ENCODE measurements at regions not wholly inside any gene's neighbourhood (a gene's known extent, or its start where the extent isn't known, plus 50 kb on each side); places are given as distances from the start of the nearest gene placed in this dataset.

- H3K9me3 ChIP-seq: no peaks in the 10 kb centered on the region
- no peak for ATAC-seq
- no peak overlapping the region for H3K27ac ChIP-seq
- no peaks in the 10 kb centered on the region for H3K4me1 ChIP-seq
- TF ChIP-seq, protein P1, sequence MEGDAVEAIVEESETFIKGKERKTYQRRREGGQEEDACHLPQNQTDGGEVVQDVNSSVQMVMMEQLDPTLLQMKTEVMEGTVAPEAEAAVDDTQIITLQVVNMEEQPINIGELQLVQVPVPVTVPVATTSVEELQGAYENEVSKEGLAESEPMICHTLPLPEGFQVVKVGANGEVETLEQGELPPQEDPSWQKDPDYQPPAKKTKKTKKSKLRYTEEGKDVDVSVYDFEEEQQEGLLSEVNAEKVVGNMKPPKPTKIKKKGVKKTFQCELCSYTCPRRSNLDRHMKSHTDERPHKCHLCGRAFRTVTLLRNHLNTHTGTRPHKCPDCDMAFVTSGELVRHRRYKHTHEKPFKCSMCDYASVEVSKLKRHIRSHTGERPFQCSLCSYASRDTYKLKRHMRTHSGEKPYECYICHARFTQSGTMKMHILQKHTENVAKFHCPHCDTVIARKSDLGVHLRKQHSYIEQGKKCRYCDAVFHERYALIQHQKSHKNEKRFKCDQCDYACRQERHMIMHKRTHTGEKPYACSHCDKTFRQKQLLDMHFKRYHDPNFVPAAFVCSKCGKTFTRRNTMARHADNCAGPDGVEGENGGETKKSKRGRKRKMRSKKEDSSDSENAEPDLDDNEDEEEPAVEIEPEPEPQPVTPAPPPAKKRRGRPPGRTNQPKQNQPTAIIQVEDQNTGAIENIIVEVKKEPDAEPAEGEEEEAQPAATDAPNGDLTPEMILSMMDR (IDR thresholded peaks at IDR 0.05): no peak
- no peak for TF ChIP-seq POLR2A (IDR thresholded peaks at IDR 0.05)
- no peak overlapping the region for H3K4me3 ChIP-seq
- 64% methylated on average over 2 of the region's 2 CpGs for WGBS (ENCODE audit: insufficient coverage, low coverage, low lambda C conversion rate, missing lambda C conversion rate)
- H3K36me3 ChIP-seq: no peaks in the 10 kb centered on the region
- no peak for DNase-seq
- H3K27me3 ChIP-seq: no peaks in the 10 kb centered on the region
- intact Hi-C loops (cut with DNase I): no loop called here
Observed at GRCh38 chr1:83026745-83027144, 972.2 kb downstream of the TTLL7 start.

DNA sequence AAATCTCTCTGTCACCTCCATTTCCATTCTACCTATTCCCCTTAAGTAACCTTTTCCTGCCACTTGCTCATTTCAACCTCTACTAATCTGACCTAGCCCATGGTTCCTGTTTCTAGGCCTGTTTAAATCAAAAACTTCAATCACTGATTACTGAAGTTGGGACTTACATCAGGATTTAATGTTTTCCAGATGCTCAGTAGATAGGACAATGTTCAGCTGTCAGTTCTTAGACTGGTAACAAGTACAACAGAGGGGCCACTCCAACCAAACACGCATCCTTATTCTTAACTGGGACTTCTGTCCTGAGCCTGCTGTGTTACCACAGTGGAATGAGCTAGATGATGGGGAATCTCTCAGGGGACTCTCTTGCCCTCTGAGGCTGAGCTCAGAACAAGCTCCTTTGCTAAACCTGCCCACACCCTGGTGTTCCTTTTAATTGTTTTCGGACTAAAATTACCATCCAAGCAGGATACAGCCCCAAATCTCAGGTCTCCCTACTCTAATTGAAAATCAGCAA is 974.6 kb downstream of the TTLL7 start:
- Histone ChIP-seq H3K4me3 (no peak overlapping the region), H3K4me1 (no peaks in the 10 kb centered on the region), H3K9me3 (no peaks in the 10 kb centered on the region), H3K27me3 (no peaks in the 10 kb centered on the region), H3K36me3 (no peaks in the 10 kb centered on the region), H3K27ac (no peak overlapping the region)
- 100% methylated on average over 1 of the region's 2 CpGs for WGBS (ENCODE audit: insufficient coverage, low coverage, low lambda C conversion rate, missing lambda C conversion rate)
- TF ChIP-seq, protein P1 (IDR thresholded peaks at IDR 0.05): no peak
- no peak for TF ChIP-seq POLR2A (IDR thresholded peaks at IDR 0.05)
- DNase-seq: no peak
- no peak for ATAC-seq
- intact Hi-C loops (cut with DNase I): no loop called here

DNA sequence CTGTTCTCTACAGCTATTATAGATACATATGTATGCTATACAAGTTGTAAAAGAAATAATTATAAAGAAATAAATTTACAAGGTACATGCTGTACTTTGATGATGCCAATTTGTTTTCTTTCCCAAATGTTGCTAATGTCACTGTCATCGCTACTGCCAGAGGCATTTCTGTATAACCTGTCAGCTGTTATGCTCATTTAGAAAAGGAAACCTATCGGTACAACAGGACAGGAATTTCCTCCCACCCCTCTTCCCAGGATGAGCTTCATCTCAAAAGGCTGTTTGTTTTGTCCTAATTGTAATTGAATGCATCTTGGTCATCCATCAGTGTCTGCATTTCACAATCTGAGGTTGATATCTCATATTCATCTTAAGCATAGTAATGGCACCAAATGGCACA is 975.7 kb downstream of the TTLL7 start:
- no peak overlapping the region for H3K27ac ChIP-seq
- TF ChIP-seq POLR2A (IDR thresholded peaks at IDR 0.05): no peak
- TF ChIP-seq, protein P1 (IDR thresholded peaks at IDR 0.05): no peak
- no peaks in the 10 kb centered on the region for H3K4me1 ChIP-seq
- 100% methylated on average over 2 of the region's 2 CpGs for WGBS (ENCODE audit: insufficient coverage, low coverage, low lambda C conversion rate, missing lambda C conversion rate)
- DNase-seq: no peak
- no peaks in the 10 kb centered on the region for H3K36me3 ChIP-seq
- peaks cover 0 to 2% (median 0%) of the 10 kb centered on the region in 4 donors for H3K9me3 ChIP-seq
- intact Hi-C loops (cut with DNase I): no loop called here
- H3K4me3 ChIP-seq: no peak overlapping the region
- ATAC-seq: no peak
- no peaks in the 10 kb centered on the region for H3K27me3 ChIP-seq

GRCh38 chr1:83022206-83022605 is 976.7 kb downstream of the TTLL7 start:
- H3K4me3 ChIP-seq: no peak overlapping the region
- no peaks in the 10 kb centered on the region for H3K36me3 ChIP-seq
- intact Hi-C loops (cut with DNase I): no loop called here
- H3K4me1 ChIP-seq: no peaks in the 10 kb centered on the region
- ATAC-seq: peak; percentile 36 to 82 (median 54)
- no peak overlapping the region for H3K27ac ChIP-seq
- H3K9me3 ChIP-seq: peaks cover 0 to 2% (median 0%) of the 10 kb centered on the region in 4 donors
- H3K27me3 ChIP-seq: no peaks in the 10 kb centered on the region
- WGBS (ENCODE audit: insufficient coverage, low coverage, low lambda C conversion rate, missing lambda C conversion rate): 0% methylated on average over 1 of the region's 1 CpG
- no peak for TF ChIP-seq POLR2A (IDR thresholded peaks at IDR 0.05)
- TF ChIP-seq, protein P1 (IDR thresholded peaks at IDR 0.05): no peak
- DNase-seq: peak in 1 of 3 donors; percentile 51

DNA sequence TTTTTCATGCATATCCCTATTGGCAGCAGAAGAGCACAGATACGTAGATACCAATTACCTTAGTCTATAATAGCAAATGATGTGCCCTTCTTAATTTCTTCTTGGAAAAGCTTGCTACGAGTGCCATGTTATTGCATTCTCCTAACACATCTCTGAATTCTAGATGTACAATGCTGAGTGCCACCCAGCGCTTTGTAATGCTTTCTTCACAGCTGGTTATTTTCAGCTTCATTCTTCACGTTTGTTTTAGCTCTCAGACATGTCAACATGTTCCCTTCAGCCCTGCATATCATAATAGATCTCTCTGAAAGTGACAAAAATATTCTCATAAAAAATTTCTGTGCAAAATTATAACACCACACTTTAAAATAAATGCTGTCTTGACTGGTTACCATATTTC is 981.2 kb downstream of the TTLL7 start:
- no peaks in the 10 kb centered on the region for H3K4me1 ChIP-seq
- no peaks in the 10 kb centered on the region for H3K27me3 ChIP-seq
- no peak overlapping the region for H3K27ac ChIP-seq
- H3K4me3 ChIP-seq: no peak overlapping the region
- WGBS (ENCODE audit: insufficient coverage, low coverage, low lambda C conversion rate, missing lambda C conversion rate): 64% methylated on average over 3 of the region's 4 CpGs
- H3K9me3 ChIP-seq: peaks cover 0 to 2% (median 0%) of the 10 kb centered on the region in 4 donors
- TF ChIP-seq POLR2A (IDR thresholded peaks at IDR 0.05): no peak
- TF ChIP-seq, protein P1 (IDR thresholded peaks at IDR 0.05): no peak
- no peak for ATAC-seq
- DNase-seq: no peak
- H3K36me3 ChIP-seq: no peaks in the 10 kb centered on the region
- intact Hi-C loops (cut with DNase I): no loop called here

Measured in right lobe of liver (tissue), 6 donors.